Body of pancreas (tissue), 4 donors: ENCODE measurements at regions not wholly inside any gene's neighbourhood (a gene's known extent, or its start where the extent isn't known, plus 50 kb on each side); places are given as distances from the start of the nearest gene placed in this dataset.

ENCODE experiments used
- CTCF ChIP-seq, 7 experiments: fragments of 450-650 bp in 4 of 7; fragments of 200-600 bp in 3 of 7; sonication (generic) in 3 of 7; IDR thresholded peaks; one replicate each; pipeline ENCODE4 v1.5.1; 2016 to 2019; ENCODE audit warnings: antibody characterized with exemption in 7 of 7
- POLR2A ChIP-seq, 3 donors: fragments of 450-650 bp; IDR thresholded peaks; one replicate each; pipeline ENCODE4 v1.6.1; 2016; ENCODE audit warnings: antibody characterized with exemption in 3 of 3, mild to moderate bottlenecking in 2 of 3

- TF ChIP-seq CTCF (IDR thresholded peaks at IDR 0.05) (no peak), POLR2A (IDR thresholded peaks at IDR 0.05) (no peak)
Observed at GRCh38 chr9:108054131-108054630, 564.6 kb upstream of the KLF4 start.
